B cell (primary cell): ENCODE measurements at regions not wholly inside any gene's neighbourhood (a gene's known extent, or its start where the extent isn't known, plus 50 kb on each side); places are given as distances from the start of the nearest gene placed in this dataset.

Source experiments
- EZH2 ChIP-seq: IDR thresholded peaks from 2 replicates; pipeline ENCODE4 v1.6.1; 2012; ENCODE audit warnings: borderline replicate concordance, low read depth, mild to moderate bottlenecking, moderate library complexity, low read length; ENCODE audit not compliant: insufficient read depth, poor library complexity, severe bottlenecking
- TF ChIP-seq, protein P1 (sequence below): fragments of 200-600 bp; IDR thresholded peaks from one replicate; pipeline ENCODE4 v1.8.0; 2022; ENCODE audit warnings: antibody characterized with exemption, mild to moderate bottlenecking

- TF ChIP-seq EZH2, result no peak
- TF ChIP-seq, protein P1, sequence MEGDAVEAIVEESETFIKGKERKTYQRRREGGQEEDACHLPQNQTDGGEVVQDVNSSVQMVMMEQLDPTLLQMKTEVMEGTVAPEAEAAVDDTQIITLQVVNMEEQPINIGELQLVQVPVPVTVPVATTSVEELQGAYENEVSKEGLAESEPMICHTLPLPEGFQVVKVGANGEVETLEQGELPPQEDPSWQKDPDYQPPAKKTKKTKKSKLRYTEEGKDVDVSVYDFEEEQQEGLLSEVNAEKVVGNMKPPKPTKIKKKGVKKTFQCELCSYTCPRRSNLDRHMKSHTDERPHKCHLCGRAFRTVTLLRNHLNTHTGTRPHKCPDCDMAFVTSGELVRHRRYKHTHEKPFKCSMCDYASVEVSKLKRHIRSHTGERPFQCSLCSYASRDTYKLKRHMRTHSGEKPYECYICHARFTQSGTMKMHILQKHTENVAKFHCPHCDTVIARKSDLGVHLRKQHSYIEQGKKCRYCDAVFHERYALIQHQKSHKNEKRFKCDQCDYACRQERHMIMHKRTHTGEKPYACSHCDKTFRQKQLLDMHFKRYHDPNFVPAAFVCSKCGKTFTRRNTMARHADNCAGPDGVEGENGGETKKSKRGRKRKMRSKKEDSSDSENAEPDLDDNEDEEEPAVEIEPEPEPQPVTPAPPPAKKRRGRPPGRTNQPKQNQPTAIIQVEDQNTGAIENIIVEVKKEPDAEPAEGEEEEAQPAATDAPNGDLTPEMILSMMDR, result no peak
Observed at GRCh38 chr4:67325791-67326190, 219.5 kb downstream of the CENPC start.
